ENCODE measurements at regions not wholly inside any gene's neighbourhood (a gene's known extent, or its start where the extent isn't known, plus 50 kb on each side); places are given as distances from the start of the nearest gene placed in this dataset.

DNA sequence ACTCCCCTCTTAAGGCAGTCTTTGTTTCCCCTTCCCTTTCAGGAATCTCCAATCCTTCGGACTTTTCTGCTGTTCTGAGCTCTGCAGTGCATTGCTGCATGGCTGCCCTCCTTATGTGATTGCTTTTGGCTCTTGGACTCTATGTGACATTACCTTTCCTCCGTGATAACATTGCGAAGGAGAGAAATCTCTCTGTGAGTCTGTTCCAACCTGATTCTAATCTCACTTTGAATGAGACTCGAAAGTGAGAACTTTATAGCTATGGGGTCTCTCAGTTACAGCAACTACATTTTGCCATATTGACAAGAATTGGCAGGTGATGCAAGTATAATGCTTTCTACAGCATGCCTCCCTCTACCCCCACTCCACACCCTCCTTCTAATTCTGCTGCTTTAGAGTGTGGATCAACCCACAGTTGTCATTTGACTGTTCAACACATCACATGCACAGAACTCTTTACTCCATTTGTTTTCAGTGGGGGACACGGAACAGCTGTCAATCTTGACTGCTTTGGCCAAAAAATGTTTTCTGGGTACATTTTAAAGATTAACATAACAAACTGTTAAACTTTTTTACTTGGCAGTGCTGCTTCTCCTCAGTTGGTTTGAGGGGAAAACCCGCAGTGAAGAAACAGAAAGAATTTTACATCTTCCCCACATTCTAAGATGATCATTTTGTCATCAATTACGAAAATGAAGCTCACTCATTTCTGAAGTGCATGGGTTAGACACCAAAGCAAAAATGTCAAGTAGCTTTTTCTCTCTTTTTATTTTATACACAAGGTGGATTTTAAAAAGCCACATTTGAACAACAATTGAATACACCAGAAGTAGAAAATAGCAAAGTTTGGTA lies 125.5 kb upstream of the RMST start:
- no peak for DNase-seq (ENCODE audit: low read depth)

DNA sequence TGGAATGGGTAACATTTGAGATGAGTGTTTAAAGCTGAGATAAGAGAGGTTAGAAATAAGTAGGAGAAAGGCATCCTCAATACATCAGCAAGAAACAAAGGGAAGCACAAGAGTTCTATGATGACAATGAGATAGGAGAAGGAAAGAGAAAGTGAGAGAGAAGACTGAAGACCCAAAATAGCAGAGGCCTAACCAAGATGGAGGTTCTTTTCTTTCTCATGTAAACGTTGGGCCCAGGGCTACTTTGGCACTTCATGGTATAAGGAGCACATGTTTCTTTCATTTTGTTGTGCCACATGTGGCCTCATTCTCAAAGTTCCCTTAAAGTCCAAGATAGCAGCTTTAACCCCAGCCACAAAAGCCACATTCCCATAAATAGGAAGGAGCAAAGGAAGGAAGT lies 120.5 kb upstream of the RMST start:
- DNase-seq (ENCODE audit: low read depth), result no peak

DNA sequence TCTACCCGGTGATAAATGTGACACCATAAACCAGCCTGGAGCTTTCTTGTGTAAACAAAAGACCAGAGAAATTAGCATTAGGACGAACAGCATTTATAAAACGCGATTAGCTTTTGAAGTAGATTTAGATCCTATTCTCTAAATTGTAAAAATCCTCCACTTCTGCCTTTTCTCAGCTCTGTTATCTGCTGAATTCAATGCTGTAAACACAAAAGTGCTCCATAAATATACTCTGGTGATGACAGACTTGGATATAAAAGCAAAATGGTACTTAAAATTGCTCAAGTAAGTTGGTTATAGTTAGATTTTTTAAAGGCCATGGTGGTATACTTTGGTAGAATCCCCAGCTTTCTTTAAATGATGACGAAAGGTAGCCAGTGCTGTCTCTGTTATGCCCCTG lies 114.6 kb upstream of the RMST start:
- DNase-seq (ENCODE audit: low read depth), result no peak

DNA sequence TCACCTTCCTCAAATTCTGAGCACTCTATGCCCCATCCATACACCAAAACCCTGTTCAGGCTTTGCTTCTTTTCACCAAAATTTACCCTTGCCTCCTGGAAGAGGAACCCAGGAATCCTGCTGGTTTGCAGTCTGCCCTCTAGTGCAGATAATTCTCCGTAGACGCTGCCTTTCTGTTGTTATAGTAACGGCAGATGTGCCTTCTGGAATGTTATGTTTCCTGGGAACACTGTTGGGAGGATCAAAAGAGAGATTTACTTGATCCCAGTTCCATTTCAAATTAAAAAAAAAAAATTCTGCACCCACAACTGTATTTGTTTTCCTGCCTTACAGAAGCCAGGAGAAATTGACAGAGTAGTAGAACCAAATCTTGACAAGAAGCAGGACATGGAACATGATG lies 104.2 kb upstream of the RMST start:
- DNase-seq (ENCODE audit: low read depth), result no peak

DNA sequence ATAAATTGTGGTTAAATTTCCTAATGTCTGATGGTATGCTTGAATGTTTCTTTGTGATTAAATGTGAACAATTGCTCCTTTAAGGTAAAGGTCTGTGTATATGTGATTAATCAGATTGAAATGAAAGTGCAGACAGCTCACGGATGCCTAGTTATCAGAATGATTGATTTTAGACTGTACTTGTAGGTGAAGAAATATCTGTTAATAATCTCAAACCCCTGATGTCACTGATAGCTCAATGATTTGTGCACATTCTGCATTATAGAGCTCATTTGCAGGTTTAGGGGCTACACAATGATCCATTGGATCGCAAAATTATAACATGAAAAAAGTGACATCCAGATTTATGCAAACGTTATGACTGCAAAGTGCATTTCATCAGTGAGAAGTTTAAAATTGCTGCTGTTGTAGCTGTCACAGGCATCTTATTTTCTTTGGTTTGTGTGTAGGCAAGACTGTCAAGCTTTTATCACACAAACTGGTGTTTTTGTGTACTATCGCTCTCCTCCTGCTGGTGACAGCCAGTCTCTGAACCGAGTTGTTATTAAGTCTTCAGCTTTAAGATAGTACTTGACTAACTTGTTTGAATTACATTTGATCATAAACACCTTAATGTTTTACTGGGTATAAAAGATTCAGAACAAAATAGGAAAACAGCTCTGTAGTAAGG lies 103.4 kb upstream of the RMST start:
- no peak for DNase-seq (ENCODE audit: low read depth)

DNA sequence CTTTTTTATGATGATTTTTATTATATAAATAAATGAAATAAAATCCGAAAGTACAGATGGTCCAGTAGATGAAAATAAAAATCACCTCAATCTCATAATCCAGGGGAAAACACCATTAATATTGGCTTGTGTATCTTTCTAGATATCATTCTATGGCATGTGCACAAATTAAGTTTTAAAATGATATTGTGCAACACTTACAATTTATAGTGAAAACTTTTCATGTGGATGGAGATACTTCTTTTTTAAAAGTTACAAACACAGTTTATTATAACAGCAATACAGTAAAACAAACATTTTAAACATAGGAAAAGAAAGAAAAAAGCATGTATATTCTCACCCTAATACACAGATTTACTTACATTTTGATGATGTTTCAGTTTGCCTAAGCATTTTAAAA lies 98.9 kb upstream of the RMST start:
- no peak for DNase-seq (ENCODE audit: low read depth)

DNA sequence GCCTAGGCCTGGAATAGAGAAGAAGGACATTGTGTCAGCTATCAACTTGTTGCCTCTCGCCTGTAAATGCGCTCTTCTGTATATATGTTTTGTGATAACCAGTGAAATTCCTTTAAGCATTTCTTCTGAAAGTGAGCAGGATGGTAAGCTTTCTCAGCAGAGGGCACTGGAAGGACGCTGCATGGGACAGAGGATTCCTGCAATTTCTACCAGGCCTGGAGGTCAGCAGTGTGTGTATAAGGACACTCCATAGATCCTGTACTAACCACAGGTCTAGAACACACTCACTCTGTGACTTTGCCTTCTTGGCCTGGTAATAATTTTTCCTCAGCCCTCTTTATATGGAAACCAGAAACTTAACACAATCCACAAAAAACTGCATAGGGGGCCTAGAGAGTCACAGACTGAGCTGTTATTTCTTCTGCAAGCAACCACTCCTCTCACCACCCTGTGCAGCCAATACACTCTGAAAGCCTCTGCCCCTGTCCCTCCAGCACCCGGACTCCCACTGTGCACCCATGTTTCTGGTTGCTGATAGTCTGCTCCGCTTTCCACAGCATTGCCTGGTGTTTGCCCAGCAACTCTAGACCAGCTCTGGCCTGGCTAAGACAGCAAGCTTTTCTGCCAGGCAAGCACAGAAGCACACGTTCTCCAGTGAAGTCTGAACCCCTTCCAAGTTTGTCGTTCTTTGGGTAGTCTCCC lies 94.0 kb upstream of the RMST start:
- DNase-seq (ENCODE audit: low read depth), result no peak

DNA sequence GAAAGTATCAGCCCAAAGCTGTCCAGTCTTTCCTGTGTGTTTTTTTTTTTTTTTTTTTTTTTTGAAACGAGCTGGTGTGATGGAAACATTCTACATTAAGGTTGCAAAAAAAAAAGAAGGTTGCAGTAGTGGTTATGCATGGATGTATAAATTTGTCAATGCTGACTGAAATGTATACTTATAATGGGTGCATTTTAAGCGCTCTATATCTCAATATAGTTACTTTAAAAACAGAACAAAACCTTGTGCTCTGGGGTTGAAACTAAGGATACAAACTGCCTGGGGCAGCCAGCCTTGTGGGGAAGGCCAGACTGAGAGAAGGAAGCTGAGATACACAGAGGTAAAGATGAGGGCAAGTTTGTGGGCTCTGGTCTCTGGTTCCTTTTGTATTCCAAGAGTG lies 87.3 kb upstream of the RMST start:
- DNase-seq (ENCODE audit: low read depth), result no peak

DNA sequence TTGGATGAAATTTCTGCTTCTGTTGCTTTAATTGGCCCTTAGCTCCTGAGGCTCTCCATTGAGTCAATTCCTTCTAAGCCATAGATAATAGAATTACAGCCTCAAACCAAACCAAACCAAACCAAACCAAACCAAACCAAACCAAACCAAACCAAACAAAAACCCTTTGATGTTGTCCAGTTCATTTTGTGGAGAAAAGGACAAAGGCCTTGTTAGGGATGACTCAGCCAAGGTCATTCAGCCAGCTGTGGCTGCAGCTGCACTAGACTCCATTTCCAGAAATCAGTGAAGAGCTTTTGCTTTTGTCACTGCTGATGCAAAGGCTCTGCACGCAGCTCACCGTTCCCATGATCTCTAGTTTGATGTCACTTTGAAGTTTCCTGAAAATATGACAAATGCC lies 82.2 kb upstream of the RMST start:
- DNase-seq (ENCODE audit: low read depth), result no peak

DNA sequence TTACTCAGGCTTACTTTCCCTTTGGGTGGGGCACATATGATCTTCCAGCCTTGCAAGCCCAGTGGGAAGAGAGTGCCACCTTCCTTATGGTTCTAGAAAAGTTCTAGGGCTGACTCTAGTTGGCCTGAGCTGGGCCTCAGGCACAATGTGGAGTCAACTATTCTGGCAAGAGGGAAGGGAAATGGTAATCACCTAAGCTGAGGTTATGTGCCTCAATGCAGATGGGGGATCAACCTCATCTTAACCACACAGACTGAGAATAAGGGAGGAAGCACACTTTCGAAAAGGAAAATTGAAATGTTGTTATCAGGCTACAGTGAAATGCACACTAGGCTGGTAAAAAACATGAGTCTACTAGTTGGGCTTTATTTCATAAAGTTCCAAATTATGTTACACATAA lies 77.5 kb upstream of the RMST start:
- DNase-seq (ENCODE audit: low read depth), result no peak

DNA sequence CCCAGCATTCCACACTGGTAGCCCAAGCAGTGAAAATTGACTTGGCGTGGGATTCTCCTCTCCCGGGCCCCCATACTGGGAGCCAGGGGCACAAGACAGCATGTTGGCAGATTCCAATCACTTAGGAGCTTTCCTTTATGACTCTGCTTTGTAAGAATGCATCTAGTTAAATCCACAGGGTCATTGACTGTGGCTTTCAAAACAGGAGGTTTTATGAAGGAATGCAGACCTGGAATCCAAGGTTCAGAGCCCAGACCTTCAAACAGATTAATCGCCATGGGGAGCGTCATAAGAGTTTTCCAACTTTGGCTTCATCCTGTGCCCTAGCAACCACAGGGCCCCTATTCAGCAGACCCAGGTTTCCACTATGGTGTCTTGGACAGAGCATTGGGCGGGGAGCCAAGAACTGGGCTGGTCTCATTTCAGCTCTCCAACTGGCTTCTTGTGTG lies 76.4 kb upstream of the RMST start:
- no peak for DNase-seq (ENCODE audit: low read depth)

DNA sequence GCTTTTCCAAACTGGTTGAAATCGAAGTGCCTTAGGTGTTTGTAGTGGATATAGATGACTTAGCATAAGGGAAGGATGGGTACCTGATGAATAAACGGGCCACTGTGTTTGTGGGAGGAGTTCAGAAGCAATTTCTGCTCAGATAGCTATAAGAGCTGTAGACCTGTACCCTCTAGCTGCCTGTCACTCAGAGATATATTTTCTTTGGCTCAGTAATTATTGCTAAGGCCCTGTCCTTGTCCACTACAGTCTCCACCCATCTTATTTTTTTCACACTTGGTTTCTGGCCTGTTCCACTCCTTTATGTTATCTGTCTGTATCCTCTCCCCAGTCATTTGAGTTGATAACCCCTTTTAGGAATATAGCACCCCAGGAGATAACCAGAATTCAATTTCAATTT lies 74.8 kb upstream of the RMST start:
- DNase-seq (ENCODE audit: low read depth), result no peak

DNA sequence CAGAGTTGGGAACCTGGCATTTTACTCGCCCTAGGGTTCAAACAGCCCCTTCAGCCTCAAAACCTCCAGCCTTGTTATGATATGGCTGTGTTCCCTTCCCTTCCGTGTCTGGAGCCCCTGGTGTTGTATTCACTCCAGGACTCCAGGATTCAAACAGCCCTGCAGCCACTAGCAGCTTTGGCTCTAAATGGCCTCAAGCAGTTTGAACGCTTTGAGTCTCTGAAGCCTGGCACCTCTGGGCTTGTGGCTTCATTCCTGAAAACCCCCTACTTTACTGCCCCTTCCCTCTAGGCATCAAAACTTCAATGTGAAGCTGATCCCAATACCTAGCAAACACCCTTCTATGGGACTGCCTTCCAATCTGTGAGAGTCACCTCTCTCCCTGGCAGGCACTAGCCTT lies 67.9 kb upstream of the RMST start:
- no peak for DNase-seq (ENCODE audit: low read depth)

DNA sequence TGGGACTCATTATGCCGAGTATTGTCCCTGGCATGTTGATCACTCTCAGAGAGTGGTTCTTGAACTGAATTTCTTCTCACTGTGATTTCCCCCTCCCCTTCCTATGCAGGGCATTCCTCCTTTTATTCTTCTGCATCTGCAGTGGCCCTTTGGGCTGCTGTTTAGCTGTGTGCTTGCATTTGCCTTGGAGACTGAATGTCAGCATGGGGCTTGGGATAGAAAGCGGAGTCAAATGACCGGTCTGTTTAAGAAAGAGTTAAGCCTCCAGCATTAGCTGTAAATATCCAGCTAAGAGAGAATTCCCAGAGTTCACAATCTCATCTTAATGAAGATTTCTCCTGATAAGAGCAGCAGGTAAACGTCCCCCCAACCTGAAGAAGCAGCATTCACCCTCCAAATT lies 65.6 kb upstream of the RMST start:
- DNase-seq (ENCODE audit: low read depth), result no peak

DNA sequence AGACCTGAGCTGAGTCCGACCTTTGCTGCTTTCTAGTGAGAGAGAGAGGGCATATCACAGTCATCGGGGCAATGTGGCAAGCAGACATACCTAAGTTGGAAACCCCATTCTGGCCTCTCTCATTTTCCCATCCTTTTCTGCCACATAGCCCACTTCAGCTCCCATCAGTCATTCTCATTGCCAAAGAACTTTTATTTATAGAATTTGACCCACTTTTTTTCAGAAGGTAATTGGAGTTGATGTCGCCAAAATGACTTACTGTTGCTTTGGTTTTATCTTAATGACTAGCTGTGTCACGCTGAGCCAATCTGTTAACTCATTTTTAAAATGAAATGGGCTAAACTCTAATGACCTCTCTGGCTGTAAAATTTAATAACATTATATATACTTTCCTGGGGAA lies 63.9 kb upstream of the RMST start:
- DNase-seq (ENCODE audit: low read depth), result no peak

DNA sequence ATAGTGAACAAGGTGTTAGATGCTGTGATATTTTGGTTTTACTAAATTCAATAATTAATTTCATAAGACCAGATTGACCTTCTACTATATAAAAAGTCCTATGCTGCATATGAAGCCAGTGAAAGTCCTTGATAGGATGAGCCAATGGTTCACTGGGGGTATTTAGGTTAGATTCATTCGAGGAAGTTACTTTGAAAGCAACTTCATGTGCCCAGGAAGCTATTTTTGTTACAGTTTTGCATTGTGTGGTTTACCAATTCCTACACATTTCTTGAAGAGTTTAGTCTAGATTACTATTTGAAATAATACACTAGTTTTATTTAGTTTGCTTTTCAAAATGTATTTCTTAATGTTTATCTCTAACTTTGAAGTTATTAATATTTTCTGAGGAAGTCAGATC lies 58.5 kb upstream of the RMST start:
- DNase-seq (ENCODE audit: low read depth), result no peak

DNA sequence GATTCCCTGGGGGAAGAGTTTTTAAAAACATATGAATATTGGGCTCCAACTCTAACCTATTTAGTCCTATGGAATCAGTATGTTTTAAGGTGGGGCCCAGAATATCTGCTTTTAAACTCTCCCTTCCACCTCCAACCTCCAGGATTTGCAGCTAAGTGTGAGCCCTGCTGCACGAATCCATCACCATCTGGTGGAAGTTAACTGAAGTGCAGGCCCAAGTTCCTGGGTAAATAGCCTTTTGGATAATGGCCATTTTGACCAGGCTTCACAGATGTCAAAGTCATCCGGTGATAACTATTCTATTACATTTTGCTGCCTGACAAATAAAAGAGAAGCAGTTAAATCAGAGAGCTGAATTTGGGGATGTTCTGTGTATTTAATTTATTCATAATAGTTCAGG lies 58.1 kb upstream of the RMST start:
- DNase-seq (ENCODE audit: low read depth), result no peak

DNA sequence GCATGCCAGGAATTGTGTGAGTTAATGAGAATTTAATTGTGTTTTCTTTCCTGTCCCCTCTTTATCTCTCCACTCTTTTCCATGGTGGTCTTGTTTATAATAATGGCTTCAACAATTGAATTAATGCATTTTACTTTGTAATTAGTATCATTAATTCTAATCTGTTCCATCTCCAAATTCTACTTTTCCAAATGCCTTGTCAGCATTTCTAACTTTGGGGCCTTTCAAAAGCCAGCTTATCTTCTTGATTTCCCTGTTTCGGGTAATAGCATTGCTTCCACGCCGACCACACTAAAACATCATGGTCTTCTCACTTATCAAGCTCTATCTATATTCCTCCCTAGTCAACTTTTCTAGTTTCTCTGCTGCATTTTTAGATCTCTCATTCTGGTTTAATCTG lies 54.2 kb upstream of the RMST start:
- no peak for DNase-seq (ENCODE audit: low read depth)

DNA sequence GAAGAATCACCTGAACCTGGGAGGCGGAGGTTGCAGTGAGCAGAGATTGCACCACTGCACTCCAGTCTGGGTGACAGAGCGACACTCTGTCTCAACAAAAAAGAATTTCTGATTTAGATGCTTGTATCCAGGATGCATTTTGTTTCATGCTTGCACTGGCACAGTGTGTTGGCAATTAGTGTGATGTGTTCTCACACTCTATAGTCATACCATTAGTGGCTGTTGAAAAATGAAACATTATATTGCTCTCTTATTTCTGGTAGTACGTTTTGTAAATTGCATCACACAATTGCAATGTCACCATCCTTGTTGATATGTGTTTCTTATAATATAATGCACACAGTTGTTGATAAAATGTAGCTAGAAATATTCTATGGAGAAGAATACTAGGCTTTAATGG lies 51.3 kb upstream of the RMST start:
- no peak for DNase-seq (ENCODE audit: low read depth)
